ENCODE measurements at regions not wholly inside any gene's neighbourhood (a gene's known extent, or its start where the extent isn't known, plus 50 kb on each side); places are given as distances from the start of the nearest gene placed in this dataset.

- H3K4me3 ChIP-seq (ENCODE audit: low read depth, low read length) = no peak overlapping the region
- TF ChIP-seq, protein P1, sequence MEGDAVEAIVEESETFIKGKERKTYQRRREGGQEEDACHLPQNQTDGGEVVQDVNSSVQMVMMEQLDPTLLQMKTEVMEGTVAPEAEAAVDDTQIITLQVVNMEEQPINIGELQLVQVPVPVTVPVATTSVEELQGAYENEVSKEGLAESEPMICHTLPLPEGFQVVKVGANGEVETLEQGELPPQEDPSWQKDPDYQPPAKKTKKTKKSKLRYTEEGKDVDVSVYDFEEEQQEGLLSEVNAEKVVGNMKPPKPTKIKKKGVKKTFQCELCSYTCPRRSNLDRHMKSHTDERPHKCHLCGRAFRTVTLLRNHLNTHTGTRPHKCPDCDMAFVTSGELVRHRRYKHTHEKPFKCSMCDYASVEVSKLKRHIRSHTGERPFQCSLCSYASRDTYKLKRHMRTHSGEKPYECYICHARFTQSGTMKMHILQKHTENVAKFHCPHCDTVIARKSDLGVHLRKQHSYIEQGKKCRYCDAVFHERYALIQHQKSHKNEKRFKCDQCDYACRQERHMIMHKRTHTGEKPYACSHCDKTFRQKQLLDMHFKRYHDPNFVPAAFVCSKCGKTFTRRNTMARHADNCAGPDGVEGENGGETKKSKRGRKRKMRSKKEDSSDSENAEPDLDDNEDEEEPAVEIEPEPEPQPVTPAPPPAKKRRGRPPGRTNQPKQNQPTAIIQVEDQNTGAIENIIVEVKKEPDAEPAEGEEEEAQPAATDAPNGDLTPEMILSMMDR (IDR thresholded peaks at IDR 0.05; ENCODE audit: borderline replicate concordance, insufficient read depth, low read depth, low read length) = no peak
Observed at GRCh38 chr6:30418448-30418847, 70.9 kb upstream of the HLA-E start.

DNA sequence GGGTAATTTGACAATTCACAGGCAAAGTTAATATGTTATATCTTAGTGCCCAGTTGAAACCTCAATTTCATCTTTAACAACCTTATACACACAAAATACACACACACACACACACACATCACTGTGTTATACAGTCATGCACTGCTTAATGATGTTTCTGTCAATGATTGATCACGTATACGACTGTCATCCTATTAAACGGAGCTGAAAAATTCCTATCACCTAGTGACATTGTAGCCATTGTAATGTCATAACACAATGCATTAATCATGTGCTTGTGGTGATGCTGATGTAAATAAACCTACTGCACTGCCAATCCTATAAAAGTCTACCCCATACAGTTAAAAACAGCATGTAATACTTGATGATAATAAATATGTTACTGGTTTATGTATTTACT lies 64.8 kb upstream of the HLA-E start:
- no peak overlapping the region for H3K4me3 ChIP-seq (ENCODE audit: low read depth, low read length)
- TF ChIP-seq, protein P1 (IDR thresholded peaks at IDR 0.05; ENCODE audit: borderline replicate concordance, insufficient read depth, low read depth, low read length) = no peak
